ENCODE measurements at regions not wholly inside any gene's neighbourhood (a gene's known extent, or its start where the extent isn't known, plus 50 kb on each side); places are given as distances from the start of the nearest gene placed in this dataset.

DNA sequence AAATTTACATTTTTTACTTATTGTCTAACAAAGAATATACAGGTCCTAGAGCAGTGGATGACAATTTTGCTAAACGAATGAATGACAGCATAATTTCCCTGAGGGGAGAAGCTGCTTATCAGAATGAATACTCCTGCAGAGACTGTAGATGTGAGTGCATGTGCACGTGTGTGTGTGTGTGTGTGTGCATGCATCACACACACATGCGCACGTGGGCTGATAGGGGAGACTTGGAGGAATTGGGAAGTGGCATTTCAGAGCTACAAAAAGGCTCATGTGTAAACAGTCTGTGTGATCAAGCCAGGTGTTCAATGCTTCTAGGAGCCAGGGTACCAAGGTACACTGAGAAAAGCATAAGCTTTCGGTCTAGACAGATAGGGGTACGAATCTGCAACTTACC is 93.5 kb upstream of the SASH1 start:
- ChIA-PET CTCF (ENCODE audit: partially characterized antibody) (interaction anchor here (0.6 to 2.0 kb wide), 7 partner anchors 12 to 215 kb away, joined by 3 to 7 read pairs (median 3); no protein-coding TSS in a partner anchor), POLR2A (ENCODE audit: partially characterized antibody) (no interaction called here)
- Histone ChIP-seq H2BK20ac (ENCODE audit: low read length) (no peak overlapping the region), H3K23me2 (ENCODE audit: low read depth, low read length) (no peaks in the 10 kb centered on the region), H3K79me2 (ENCODE audit: control insufficient read depth in 1 of 2, insufficient read depth in 2 of 2, low read length in 2 of 2) (no peaks in the 10 kb centered on the region), H2BK5ac (ENCODE audit: low read depth, low read length) (no peak overlapping the region), H3K4ac (replicated peaks; ENCODE audit: insufficient read length, low read depth, low read length) (no peak overlapping the region), H2BK15ac (ENCODE audit: low read length) (no peak overlapping the region), H2AFZ (ENCODE audit: low read length) (no peak overlapping the region), H3K56ac (replicated peaks; ENCODE audit: insufficient read length, low read depth, low read length) (no peak overlapping the region), H3K4me3 (ENCODE audit: extremely low read depth in 1 of 4, insufficient read depth in 2 of 4, low read depth in 3 of 4, low read length in 4 of 4) (no peak overlapping the region), H4K8ac (ENCODE audit: extremely low read depth, insufficient read depth, low read length) (no peak overlapping the region; the same call in 1 of the 2 replicates), H2BK12ac (ENCODE audit: low read depth, low read length) (no peak overlapping the region), H3K36me3 (ENCODE audit: control insufficient read depth in 2 of 4, insufficient read depth in 4 of 4, low read length in 3 of 4) (no peaks in the 10 kb centered on the region), H3K27me3 (replicated peaks in 1 of 4; ENCODE audit: control insufficient read depth in 3 of 4, extremely low read depth in 1 of 4, insufficient read depth in 3 of 4, low read length in 3 of 4) (no peaks in the 10 kb centered on the region), H3K79me1 (ENCODE audit: low read depth, low read length) (no peaks in the 10 kb centered on the region), H3K9me3 (ENCODE audit: insufficient read depth in 2 of 2, low read depth in 1 of 2, low read length in 1 of 2) (no peaks in the 10 kb centered on the region), H3K4me1 (replicated peaks in 1 of 4; ENCODE audit: control insufficient read depth in 3 of 4, insufficient read depth in 4 of 4, low read length in 3 of 4) (no peaks in the 10 kb centered on the region), H2AK5ac (ENCODE audit: low read depth, low read length) (no peak overlapping the region), H2BK120ac (replicated peaks; ENCODE audit: low read depth, low read length) (no peak overlapping the region), H4K5ac (ENCODE audit: insufficient read length, low read depth, low read length) (no peak overlapping the region), H4K91ac (replicated peaks; ENCODE audit: insufficient read length, low read length) (no peak overlapping the region), H3K27ac (ENCODE audit: low read depth, low read length) (no peak overlapping the region), H3K14ac (ENCODE audit: insufficient read length) (no peak overlapping the region), H3K23ac (ENCODE audit: insufficient read length) (no peak overlapping the region), H4K20me1 (replicated peaks in 1 of 2; ENCODE audit: control insufficient read depth in 1 of 2, insufficient read depth in 2 of 2, low read length in 2 of 2) (no peaks in the 10 kb centered on the region), H3K9ac (replicated peaks in 1 of 4; ENCODE audit: extremely low read depth in 1 of 4, low read depth in 3 of 4, low read length in 3 of 4) (no peak overlapping the region), H3K18ac (ENCODE audit: extremely low read depth, low read length) (no peak overlapping the region), H3K4me2 (ENCODE audit: insufficient read depth in 1 of 2, low read depth in 2 of 2, low read length in 2 of 2) (no peak overlapping the region)
- no peak for TF ChIP-seq GTF2F1 (IDR thresholded peaks at IDR 0.05; ENCODE audit: borderline replicate concordance, low read depth, low read length)
- TF ChIP-seq E2F6 (IDR thresholded peaks at IDR 0.05): no peak
- no peak for TF ChIP-seq SIN3A (conservative IDR thresholded peaks at IDR 0.05 in 1 of 2, IDR thresholded peaks at IDR 0.05 in 1 of 2; ENCODE audit: low read depth in 1 of 2, low read length in 2 of 2)
- TF ChIP-seq EGR1 (IDR thresholded peaks at IDR 0.05; ENCODE audit: borderline replicate concordance, low read depth, low read length): no peak
- TF ChIP-seq SIX5 (IDR thresholded peaks at IDR 0.05; ENCODE audit: low read depth, low read length): no peak
- TF ChIP-seq MAFK (IDR thresholded peaks at IDR 0.05; ENCODE audit: low read depth, low read length): no peak
- no peak for TF ChIP-seq CHD2 (IDR thresholded peaks at IDR 0.05; ENCODE audit: low read length)
- FAIRE-seq (no peak), DNase-seq (ENCODE audit: low read depth in 1 of 2, low spot score in 2 of 2) (no peak)
- WGBS, 2 experiments (ENCODE audit: extremely low coverage in 1 of 2, insufficient coverage in 1 of 2, insufficient read length in 1 of 2, insufficient replicate concordance in 2 of 2, low coverage in 1 of 2, low lambda C conversion rate in 2 of 2, missing lambda C conversion rate in 1 of 2): 84% methylated on average over 6 of the region's 6 CpGs; no CpG with 5 or more reads in 1 of the 2 experiments

Measured in H1 (cell line).